GM21723 (cell line): ENCODE measurements at regions not wholly inside any gene's neighbourhood (a gene's known extent, or its start where the extent isn't known, plus 50 kb on each side); places are given as distances from the start of the nearest gene placed in this dataset.

Experiments used
- ATAC-seq: cut with Tn5 transposase; IDR thresholded peaks from one replicate; pipeline ENCODE4 v1.9.1; 2021; ENCODE audit warnings: mild to moderate bottlenecking, moderate library complexity; ENCODE audit not compliant: unreplicated experiment

DNA sequence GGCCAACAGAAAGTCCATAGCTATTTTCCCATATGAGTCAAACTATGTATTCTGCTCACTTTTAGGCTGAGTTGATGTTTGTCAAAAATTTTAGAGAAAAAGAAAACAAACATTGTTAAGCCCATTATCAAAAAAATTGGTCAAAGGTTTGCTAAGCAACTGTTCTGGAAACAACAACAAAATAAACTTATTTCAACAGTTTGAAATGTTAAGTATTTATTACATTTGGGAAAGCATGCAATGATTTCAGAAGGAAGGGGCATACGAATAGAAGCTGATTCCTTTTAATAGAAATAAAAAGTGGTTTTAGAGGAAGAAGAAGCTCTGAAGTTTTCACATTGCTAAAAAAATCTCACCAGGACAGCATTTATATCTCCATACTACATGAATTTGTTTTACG lies 1837.5 kb upstream of the CELF4 start:
- no peak for ATAC-seq

DNA sequence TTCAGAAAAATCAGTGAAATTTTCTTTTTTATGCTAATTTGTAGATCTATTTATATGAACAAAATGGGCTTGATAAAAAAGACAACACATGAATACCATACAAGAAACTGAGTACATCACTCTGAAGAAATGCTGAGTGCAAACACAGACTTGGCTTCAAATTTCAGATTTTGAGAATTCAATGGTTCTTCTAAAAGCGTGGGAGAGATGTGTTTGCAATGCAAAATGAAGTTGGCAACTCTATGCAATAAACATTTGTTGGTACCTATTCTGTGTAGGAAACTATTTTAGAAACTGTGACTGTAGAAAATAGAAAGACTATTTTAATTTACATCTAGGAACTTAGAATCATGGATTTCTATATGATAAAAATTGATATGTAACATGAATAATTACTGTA lies 1834.1 kb upstream of the CELF4 start:
- ATAC-seq: no peak

DNA sequence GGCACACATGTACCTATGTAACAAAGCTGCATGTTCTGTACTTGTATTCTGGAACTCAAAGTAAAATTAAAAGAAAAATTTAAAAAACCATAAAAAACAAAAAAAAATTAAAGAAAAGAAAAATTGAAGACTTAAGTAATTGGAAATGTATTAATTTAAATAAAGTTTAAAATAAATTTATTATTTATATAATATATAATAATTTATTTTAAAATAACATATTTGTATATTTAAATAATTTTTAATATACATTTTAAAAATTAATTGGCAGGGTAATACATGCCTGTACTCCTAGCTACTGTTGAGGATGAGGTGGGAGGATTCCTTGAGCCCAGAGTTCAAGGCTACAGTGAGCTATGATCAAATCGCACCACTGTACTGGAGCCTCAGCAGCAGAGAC lies 1830.6 kb upstream of the CELF4 start:
- ATAC-seq: no peak

DNA sequence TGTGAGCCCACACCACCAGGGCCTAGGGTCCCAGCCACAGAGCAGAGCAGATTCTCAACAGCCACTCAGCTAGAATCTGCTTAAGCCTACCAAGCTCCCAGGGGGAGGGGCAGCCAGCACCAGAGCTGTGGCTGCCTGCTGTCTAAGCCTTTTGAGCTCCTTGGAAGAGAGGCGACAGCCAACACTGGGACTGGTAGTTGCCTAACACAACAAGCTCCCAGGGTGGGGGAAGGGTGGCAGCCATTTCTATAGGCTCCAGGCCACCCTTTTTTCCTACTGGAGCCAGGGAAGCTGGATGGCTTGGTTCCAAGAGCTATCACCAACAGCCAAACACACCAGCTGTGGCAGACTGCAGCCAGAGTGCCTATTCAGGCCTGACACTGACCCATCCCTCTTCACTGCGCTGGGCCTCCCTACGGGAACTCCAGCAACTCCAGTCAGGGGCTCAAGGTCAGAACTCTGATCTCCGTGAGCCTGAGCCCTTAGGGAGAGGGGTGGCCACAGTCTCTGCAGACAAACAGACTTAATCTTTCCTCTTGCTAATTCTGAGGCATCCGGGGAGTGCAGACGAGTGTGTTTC lies 1824.3 kb upstream of the CELF4 start:
- no peak for ATAC-seq

DNA sequence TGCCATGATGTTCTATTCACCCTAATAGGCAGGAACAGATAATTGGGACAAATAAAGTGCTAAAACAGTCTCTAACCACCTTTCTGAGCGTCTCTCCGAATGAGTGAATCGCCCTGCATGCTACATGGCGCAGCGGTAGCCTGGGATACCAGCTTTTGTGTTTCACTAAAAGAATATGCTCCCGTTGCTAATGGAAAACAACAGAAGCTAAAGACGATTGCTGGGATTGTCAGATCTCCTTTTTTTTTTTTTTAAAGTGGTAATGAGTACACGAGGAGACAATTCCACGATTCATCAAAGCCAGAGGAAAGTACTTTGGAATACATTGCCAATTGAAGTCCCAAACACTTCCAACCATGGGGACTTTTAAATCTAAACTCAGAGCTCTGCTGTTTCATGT lies 1815.3 kb upstream of the CELF4 start:
- no peak for ATAC-seq

DNA sequence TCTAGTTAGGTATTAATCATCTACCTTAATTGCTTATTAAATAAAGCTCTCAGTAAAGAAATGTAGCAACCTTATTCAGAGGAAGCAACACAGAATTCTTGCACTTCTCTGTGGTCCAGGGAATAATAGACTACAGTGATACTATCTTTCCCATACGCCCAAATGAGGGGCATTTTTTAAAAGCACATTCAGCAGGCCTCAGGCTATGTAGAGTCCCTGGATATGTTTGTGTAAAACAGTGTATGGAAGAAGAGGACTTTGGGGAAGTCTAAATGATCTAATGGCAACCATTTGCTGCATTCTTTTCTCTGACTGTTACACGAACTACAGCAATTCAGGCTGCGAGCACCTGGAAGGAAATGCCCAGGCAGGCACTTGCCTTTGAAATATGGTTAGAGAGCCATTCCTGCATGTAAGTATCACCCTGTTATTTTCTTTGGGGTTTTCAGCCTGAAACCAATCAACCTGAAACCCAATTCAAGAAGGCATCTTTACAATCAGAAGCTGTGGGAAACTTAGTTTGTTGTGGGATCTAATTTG lies 1814.7 kb upstream of the CELF4 start:
- ATAC-seq: no peak

DNA sequence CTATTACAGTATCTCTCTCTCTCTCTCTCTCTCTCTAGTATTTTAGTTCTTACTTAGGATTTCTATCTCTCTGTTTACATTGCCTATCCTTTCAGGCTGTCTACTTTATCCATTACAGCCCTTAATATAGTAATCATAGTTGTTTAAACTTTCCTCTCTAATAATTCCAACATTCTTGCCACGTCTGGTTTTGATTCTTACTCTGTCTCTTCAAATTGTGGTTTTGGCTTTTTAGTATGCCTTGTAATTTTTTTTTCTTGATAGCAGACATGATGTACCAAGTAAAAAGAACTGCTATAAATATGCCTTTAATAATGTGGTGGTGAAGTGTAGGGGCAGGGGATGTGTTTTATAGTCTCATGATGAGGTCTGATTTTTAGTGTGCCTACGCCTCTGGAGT lies 1809.5 kb upstream of the CELF4 start:
- no peak for ATAC-seq

DNA sequence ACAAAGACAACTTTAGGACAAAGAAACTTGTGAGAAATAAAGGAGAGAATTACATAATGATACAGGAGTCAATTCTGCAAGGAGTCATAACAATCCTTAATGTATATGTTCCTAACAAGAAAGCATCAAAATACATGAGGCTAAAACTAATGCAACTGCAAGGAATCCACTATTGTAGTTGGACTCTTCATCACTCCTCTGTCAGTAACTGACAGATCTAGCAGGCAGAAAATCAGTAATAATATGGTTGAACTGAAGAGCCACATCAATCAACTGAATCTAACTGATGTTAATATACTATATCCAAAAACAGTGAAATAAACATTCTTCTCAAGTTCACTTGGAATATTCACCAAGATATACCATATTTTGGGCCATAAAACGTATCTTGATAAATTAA lies 1806.4 kb upstream of the CELF4 start:
- ATAC-seq: no peak

DNA sequence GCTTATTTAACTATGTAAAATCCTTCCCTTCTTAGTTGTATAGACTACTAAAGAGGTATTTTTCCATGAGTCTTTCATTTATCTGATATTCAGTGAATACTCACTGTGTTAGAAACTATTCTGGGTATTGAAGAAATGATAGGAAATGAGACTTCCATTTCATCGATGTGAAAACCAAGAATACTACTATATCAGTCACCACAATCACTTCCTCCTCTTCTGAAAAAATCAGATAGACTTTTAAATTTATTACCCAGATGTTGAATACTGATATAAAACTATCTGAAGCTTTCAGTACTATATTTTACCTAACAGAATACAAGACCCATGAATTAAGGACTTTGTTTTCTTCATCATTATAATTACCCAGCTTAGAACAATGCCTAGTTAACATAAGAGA lies 1801.1 kb upstream of the CELF4 start:
- ATAC-seq: no peak

DNA sequence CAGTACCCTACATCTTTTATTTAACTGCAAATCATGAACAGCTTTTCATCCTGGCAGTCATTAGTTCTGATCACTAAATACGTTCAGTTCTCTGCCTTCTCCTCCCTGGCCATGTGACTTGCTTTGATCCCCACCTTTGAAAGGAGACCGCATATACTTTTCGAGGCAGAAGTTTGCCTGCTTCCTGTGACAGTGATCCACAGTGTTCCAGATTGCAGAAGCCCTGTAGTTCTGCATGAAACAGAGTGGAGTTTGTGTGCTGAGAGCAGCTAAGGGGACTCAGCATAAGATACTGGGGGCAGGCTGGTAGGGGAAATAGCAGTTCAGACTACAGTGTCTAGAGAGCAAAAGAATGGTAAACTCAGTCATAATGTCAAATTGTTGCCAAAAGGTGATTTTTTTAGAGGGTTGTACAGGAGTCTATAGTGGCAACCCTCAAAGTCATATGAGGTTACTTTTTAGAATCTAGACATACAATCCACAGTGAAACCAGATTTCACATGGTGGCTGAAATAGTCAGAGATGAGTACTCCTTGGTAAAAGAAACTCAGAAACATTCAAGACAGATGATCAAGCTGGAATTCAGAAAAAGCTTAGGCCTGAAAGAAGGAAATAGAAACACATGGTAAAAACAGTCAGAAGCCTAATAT lies 1800.4 kb upstream of the CELF4 start:
- no peak for ATAC-seq

DNA sequence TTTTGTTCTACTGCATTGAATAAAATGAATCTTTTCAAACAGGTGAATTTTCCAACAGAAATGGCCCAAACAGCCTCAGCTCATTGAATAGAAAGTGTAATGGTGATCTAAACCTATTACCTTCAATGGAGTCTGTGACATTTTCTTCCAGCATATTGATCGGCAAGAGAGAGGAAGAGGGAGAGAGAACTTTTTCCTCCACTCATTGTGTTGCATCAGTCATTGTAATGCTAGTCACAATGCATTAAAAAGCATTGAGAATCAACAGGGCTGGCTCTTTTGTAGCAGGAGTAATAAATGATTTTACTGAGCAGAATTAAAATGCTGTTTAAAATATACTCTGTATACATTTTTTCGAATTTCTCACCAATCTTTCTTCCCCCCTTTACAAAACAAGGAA lies 1794.5 kb upstream of the CELF4 start:
- no peak for ATAC-seq

DNA sequence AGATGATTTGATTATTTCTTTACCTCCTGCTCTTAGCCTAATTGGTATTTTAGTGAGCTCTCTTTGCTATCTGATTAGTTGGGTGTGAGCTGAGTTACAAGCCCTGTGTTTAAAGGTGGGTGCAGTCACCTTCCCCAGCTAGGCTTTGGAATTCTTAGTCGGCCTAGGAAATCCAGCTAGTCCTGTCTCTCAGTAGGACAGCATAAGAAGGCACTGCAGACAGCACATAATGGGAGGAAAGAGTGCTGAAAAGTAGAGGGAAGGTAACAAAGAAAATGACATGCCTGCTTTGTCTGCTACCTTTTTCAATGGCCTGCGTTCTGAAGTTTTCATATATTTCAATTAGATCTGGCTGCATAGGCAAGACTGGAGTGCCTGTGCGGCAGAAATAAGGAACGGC lies 1794.0 kb upstream of the CELF4 start:
- no peak for ATAC-seq

DNA sequence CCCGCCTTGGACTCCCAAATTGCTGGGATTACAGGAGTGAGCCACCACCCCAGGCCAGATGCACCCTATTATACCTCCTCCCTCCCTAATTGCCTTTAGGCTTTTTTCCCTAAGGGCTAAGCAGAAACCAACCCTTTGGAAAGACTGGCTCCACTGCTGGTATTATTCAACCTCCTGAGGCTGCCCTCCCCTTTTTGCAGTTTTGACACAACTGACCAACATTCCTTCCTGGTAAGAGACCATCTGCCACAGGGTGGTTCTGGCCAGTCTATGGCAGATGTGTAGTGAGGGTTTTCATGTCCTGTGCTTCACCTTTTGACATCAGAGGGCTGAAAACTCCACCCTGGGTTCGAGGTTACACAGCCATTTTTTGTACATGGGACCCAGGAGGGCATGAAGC lies 1785.3 kb upstream of the CELF4 start:
- no peak for ATAC-seq

DNA sequence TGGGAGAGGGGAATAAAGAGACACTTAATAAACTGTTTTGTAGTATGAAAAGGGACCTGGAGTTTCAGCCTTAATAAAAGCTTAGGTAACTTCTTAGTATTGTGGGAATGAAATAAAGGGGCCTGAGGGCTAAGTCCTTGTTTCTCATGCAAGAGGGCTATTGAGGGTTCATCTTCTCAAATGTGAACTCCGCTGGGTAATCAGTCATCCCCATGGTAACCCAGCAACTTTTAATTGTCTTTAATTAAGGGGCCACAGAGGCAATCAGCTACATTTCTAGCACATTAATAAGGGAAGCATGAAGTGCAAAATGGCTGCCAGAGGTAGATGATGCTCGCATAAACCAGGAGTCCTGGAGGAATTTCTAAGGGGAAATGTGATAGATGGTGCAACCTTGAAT lies 1784.2 kb upstream of the CELF4 start:
- no peak for ATAC-seq

DNA sequence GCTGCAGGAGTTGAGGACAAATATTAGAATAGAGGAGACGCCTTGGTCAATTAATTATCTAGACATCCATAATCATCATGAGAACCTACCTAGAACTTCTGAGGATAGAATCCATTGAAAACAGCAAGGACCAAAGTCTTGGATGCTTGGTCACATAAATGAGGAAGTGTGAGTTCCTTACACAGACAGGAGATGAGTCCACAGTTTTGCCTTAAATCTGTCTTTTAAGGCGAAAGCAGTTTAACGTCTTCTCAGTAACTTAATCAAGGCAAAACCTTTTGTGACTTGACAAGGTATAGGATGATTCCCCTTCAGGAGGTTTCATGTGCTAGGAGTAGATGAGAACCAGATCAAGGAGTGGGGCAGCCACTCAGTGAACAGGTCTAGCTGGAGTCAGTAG lies 1783.2 kb upstream of the CELF4 start:
- ATAC-seq: no peak

DNA sequence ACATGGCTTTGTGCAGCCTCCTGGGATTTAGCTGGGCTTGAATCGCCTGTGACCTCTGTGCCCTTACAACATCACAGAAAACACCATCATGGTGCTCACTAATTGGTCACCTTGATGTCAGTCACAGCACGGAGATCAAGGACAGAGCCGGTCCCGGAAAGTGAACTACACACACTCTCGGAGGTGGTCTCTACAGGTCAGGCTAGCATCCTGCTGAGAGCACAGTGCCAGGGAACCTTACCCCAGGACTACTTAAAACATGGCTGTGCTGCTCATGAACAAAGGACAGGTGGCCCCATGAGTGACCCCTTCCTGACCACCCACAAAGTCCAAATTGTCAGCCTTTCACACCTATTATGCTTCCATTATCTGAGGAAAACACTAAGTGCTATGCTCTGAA lies 1782.1 kb upstream of the CELF4 start:
- ATAC-seq: no peak

DNA sequence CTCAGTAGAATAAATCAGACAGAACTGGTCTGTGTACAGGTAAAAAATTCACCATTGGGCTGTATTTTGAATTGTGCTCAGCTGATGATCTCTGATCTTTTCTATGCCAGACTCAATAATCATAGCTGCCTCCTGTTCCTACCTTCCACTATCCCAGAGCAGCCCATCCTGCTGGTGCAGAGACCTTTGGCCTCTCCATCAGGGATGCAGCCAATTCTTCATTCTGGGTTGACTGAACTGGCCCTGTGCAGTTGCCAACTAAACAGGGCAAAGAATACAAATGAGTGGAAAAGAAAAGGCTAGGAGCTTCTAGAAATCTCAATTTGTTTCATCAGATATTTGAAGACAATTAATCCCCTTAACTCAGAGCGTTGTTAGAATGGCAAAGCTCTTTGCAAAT lies 1781.3 kb upstream of the CELF4 start:
- ATAC-seq: no peak

DNA sequence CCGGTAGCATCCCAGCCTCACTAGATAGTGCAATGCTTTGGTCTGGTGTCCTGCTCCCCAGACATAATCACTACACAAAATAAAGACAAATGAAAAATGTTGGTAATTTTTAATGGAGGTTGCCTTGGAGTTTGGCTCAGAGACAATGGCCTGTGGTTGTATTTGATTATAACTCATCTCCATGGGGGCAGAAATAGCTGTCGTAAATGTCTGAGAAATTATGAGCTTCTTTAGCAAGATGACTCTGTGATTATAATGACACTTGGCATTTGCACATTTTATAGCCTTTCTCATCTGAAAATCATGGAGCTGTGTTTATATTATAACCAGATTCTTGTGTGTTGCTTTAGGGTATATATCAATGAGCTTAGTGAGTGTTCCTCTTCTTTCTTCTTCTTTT lies 1779.7 kb upstream of the CELF4 start:
- ATAC-seq: no peak

DNA sequence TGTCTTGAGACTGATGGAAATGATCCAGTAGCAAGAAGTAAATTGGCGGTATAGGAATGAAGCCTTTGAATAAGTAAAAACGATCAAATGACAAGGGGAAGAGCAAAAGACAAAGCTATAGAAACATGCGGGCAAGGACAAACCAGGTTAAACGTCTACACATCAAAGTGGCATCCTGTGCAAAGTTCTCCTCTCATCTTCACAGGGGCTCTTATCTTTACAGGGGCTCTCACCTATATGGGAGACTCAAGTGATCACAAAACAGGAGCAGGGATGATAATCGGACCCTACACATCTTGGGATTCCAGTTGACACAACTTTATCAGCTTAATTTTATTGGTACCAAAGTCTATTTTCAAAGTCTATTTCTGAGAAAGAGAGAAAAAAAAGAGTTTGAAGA lies 1778.9 kb upstream of the CELF4 start:
- ATAC-seq: no peak

DNA sequence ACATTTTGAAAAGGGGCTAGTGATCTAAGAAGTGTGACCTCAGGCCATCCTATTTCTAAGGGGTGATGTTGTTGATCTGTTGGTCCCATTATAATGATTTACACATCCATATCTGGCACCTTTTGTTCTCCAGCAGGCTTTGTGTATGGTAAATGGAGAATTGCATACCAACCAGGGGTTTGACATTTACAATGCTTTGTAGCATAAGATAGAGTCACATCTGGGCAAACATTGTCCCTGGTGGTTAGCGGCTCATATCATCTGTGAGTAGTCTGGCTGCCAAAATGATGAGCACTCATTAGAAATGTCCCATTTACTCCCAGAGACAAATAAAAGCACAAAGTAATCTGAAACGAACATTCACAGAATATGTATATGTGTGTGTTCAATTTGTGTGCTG lies 1775.5 kb upstream of the CELF4 start:
- no peak for ATAC-seq

DNA sequence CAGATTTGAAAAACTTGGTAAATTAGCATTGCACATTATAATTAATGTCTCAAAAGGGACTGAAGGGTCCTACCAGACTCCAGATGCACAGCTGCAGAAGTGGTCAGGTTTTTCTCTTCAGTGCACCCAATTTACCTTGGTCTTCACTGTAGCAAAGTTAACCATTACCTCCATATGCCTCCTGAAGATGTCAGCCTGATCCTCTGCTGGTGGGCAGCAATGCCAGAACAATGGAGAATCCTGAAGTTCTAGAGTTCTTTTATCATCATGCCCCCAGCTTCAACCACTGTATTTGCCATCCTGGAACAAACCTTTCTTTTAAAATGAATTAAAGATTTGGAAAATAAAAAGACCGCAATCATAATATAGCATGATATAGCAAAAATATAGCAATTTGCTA lies 1774.8 kb upstream of the CELF4 start:
- no peak for ATAC-seq

DNA sequence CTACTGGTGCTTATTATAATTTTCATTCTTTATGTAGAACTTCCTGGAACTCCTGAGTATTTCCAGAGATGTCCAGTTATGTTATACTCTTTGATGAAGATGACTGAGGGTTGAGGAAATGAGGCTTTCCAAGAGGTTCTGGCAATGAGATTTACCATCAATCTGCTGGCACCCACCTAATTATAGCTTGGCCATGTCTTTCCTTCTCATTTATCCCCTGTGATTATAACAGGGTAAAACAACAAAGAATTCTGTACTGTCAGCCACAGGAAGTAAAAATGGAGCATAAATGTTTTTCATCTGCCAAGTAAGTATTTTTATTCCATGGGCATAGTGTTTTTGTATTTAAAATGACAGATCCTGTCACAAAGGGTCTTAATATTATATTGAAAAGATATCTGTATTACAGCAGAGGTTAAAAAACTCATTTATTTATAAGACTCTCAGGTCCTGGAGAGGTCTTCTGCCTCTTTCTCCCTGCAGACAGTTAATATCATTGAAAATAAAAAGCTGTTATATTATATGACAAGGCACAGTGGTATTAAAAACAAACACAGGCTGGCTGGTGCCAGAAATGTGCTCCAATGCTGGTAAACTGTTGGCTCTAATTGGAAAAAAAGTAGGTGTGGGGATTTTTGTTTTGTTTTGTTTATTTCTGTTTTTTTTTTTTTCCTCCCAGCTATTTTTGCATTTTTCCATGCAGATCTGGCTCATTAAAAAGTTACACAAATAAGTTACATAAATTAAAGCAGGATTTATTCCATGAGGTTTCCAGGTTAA lies 1764.1 kb upstream of the CELF4 start:
- ATAC-seq: no peak
